Lung (tissue), 11 donors: ENCODE measurements at regions not wholly inside any gene's neighbourhood (a gene's known extent, or its start where the extent isn't known, plus 50 kb on each side); places are given as distances from the start of the nearest gene placed in this dataset.

Experiments used
- ATAC-seq: fragments of 200-7000 bp; cut with Tn5 transposase; one replicate; pipeline ENCODE4 v1.9.1; 2020; ENCODE audit warnings: moderate number of reproducible peaks; ENCODE audit not compliant: insufficient read depth, low FRiP score
- DNase-seq, 3 donors: peaks; one replicate each; pipeline ENCODE4 v3.0.0-alpha.2; 2013 to 2017
- H3K27ac ChIP-seq, 2 donors: one replicate each; pipeline ENCODE4 v1.5.1; 2013; ENCODE audit warnings: mild to moderate bottlenecking in 2 of 2, moderate library complexity in 2 of 2, control low read depth in 1 of 2, inconsistent platforms in 1 of 2, low read depth in 1 of 2, low read length in 1 of 2
- H3K27me3 ChIP-seq, 3 donors: one replicate each; pipeline ENCODE4 v1.5.1; 2013; ENCODE audit warnings: low read length in 2 of 3; ENCODE audit not compliant: control insufficient read depth in 3 of 3, insufficient read depth in 3 of 3
- H3K36me3 ChIP-seq, 4 donors: one replicate each; pipeline ENCODE4 v1.5.1; 2013; ENCODE audit warnings: low read length in 4 of 4, mild to moderate bottlenecking in 1 of 4, moderate library complexity in 1 of 4; ENCODE audit not compliant: control insufficient read depth in 4 of 4, insufficient read depth in 4 of 4
- H3K4me1 ChIP-seq, 5 donors: one replicate each; pipeline ENCODE4 v1.5.1; 2013; ENCODE audit warnings: low read length in 5 of 5, mild to moderate bottlenecking in 2 of 5, moderate library complexity in 1 of 5; ENCODE audit not compliant: control insufficient read depth in 5 of 5, insufficient read depth in 5 of 5
- H3K4me3 ChIP-seq: one replicate; pipeline ENCODE4 v1.5.1; 2013; ENCODE audit warnings: mild to moderate bottlenecking, control low read depth, moderate library complexity
- H3K9ac ChIP-seq, 2 donors: one replicate each; pipeline ENCODE4 v1.5.1; 2013; ENCODE audit warnings: low read length in 2 of 2, control low read depth in 1 of 2; ENCODE audit not compliant: insufficient read depth in 1 of 2
- H3K9me3 ChIP-seq, 4 donors: one replicate each; pipeline ENCODE4 v1.5.1; 2013; ENCODE audit warnings: low read length in 3 of 4, mild to moderate bottlenecking in 1 of 4, moderate library complexity in 1 of 4; ENCODE audit not compliant: control insufficient read depth in 4 of 4, insufficient read depth in 3 of 4
- WGBS, 2 donors: extraction: QIAGEN DNeasy Blood & Tissue Kit; methylation state at CpG; one replicate each; pipeline ENCODE4 v1.1.7; 2013; 5-methylcytosine and 5-hydroxymethylcytosine counted together
- TF ChIP-seq, protein P1 (sequence below): IDR thresholded peaks from 2 replicates; pipeline ENCODE4 v1.5.1; 2012; ENCODE audit warnings: mild to moderate bottlenecking; ENCODE audit errors: control extremely low read depth, extremely low read depth
- donor health status: control.
- donor health status: control.
- donor health status: Bipolar disorder and iron deficiency.
- donor health status: healthy.
- donor health status: DM: yes; HTN: yes; CAD: no.

DNA sequence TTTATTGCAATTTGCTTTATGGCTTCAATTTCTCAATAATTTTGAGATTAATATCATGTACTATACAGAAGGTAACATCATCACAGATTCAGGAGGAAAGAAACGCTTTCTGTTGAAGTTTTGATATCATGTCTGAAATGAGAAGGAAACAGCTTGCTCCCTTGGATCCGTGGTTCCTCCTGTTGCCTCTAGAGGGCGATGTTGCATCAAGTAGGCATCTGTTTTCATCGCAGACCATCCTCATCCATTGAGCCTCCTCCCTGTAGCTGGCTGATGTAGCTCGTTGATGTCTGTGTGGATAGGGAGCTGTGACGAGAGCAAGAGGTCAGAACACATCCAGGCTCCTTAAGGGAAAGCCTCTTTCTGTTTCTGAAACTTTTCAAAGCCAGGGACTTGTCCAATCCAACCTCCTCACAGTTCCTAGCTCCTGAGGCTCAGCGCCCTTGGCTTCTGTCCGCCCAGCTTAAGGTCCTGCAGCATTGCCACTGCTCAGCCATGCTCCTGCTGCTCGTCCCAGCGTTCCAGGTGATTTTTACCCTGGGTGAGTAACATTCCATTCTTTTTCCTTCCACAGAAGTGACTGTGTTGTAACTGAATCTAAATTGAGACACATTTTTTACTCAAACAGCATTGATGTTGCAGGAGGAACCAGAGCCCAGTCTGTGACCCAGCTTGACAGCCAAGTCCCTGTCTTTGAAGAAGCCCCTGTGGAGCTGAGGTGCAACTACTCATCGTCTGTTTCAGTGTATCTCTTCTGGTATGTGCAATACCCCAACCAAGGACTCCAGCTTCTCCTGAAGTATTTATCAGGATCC lies 304.8 kb upstream of the OR4E1 start:
- 39 to 48% methylated on average over 11 of the region's 11 CpGs for WGBS, 2 donors

DNA sequence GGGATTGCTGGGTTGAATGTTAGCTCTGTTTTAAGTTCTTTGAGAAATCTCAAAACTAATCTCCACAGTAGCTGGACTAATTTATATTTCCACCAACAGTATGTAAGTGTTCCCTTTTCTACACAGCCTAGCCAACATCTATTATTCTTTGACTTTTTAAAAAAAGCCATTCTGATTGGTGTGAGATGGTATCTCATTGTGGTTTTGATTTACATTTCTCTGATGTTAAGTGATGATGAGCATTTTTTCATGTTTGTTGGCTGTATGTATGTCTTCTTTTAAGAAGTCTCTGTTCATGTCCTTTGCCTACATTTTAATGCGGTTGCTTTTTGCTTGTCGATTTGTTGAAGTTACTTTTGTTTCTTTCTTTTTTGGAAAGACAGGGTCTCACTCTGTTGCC lies 301.1 kb upstream of the OR4E1 start:
- TF ChIP-seq, protein P1, sequence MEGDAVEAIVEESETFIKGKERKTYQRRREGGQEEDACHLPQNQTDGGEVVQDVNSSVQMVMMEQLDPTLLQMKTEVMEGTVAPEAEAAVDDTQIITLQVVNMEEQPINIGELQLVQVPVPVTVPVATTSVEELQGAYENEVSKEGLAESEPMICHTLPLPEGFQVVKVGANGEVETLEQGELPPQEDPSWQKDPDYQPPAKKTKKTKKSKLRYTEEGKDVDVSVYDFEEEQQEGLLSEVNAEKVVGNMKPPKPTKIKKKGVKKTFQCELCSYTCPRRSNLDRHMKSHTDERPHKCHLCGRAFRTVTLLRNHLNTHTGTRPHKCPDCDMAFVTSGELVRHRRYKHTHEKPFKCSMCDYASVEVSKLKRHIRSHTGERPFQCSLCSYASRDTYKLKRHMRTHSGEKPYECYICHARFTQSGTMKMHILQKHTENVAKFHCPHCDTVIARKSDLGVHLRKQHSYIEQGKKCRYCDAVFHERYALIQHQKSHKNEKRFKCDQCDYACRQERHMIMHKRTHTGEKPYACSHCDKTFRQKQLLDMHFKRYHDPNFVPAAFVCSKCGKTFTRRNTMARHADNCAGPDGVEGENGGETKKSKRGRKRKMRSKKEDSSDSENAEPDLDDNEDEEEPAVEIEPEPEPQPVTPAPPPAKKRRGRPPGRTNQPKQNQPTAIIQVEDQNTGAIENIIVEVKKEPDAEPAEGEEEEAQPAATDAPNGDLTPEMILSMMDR: no peak
- Histone ChIP-seq H3K9me3 (no peaks in the 10 kb centered on the region), H3K4me3 (no peak overlapping the region), H3K36me3 (no peaks in the 10 kb centered on the region), H3K27ac (no peak overlapping the region), H3K4me1 (no peaks in the 10 kb centered on the region), H3K27me3 (peaks cover 0 to 11% (median 5%) of the 10 kb centered on the region in 3 donors), H3K9ac (no peak overlapping the region)
- WGBS, 2 donors: 81 to 88% methylated on average over 2 of the region's 2 CpGs
- no peak for DNase-seq
- ATAC-seq: no peak

More for the DNA sequence above, 304.8 kb upstream of the OR4E1 start:
- Histone ChIP-seq H3K36me3 (no peaks in the 10 kb centered on the region), H3K27ac (no peak overlapping the region), H3K4me1 (no peaks in the 10 kb centered on the region), H3K9ac (no peak overlapping the region), H3K27me3 (peaks cover 0 to 11% (median 5%) of the 10 kb centered on the region in 3 donors), H3K9me3 (peaks cover 0 to 4% (median 0%) of the 10 kb centered on the region in 4 donors), H3K4me3 (no peak overlapping the region)
- no peak for ATAC-seq
- TF ChIP-seq, protein P1: peak; percentile 37
- DNase-seq: peak in 2 of 3 donors; percentile 31 to 51

DNA sequence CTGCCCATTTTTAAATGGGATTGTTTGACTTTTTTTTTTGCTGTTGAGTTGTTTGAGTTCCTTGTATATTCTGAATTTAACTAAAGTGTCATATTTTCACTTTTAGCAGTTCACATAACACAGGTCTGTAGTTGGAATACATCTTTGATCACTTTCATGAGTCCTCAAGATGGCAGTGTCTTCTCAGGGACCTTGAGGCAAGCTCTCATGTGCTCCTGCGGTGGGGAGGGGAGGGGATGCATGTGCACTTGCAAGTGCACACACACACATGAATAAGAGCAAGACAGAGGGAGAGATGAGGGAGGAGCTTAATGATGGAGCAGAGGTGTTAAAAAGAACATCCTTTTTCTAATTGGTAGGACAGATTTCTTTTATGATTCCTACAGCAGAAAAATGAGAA lies 291.4 kb upstream of the OR4E1 start:
- H3K36me3 ChIP-seq: no peaks in the 10 kb centered on the region
- H3K9me3 ChIP-seq: no peaks in the 10 kb centered on the region
- H3K27me3 ChIP-seq: no peaks in the 10 kb centered on the region
- H3K4me1 ChIP-seq: no peaks in the 10 kb centered on the region
- H3K9ac ChIP-seq: no peak overlapping the region
- DNase-seq: no peak
- ATAC-seq: no peak
- H3K4me3 ChIP-seq: no peak overlapping the region
- 81 to 95% methylated on average over 1 of the region's 1 CpG for WGBS, 2 donors
- TF ChIP-seq, protein P1: no peak
- no peak overlapping the region for H3K27ac ChIP-seq

DNA sequence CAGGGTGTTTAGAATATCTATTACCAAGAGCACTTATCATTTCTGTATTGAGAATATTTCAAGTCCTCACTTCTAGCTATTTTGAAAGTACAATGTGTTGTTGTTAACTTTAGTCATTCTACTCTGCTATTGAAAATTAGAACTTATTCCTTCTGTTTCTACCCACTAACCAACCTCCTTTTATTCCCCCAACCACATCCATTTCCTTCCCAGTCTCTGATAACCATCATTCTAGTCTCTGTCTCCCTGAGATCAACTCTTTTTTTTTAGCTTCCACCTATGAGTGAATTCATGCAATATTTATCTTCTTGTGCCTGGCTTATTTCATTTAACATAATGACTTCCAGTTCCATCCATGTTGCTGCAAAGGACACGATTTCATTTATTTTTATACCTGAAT lies 290.6 kb upstream of the OR4E1 start:
- Histone ChIP-seq H3K4me1 (no peaks in the 10 kb centered on the region), H3K9me3 (no peaks in the 10 kb centered on the region), H3K4me3 (no peak overlapping the region), H3K9ac (no peak overlapping the region), H3K27me3 (no peaks in the 10 kb centered on the region), H3K36me3 (no peaks in the 10 kb centered on the region), H3K27ac (no peak overlapping the region)
- DNase-seq: no peak
- 54 to 57% methylated on average over 1 of the region's 1 CpG for WGBS, 2 donors
- TF ChIP-seq, protein P1: no peak
- no peak for ATAC-seq
